ES-I3 (cell line): ENCODE measurements at regions not wholly inside any gene's neighbourhood (a gene's known extent, or its start where the extent isn't known, plus 50 kb on each side); places are given as distances from the start of the nearest gene placed in this dataset.

Experiments used
- H3K36me3 ChIP-seq: 2 replicates; pipeline ENCODE4 v1.6.1; 2013; ENCODE audit warnings: mild to moderate bottlenecking, low read length, control low read depth, moderate library complexity; ENCODE audit not compliant: insufficient read depth
- H3K4me1 ChIP-seq: 2 replicates; pipeline ENCODE4 v1.6.1; 2013; ENCODE audit warnings: mild to moderate bottlenecking, control low read depth, low read length; ENCODE audit not compliant: insufficient read depth
- H3K9ac ChIP-seq: 2 replicates; pipeline ENCODE4 v1.6.1; 2013; ENCODE audit warnings: low read depth, mild to moderate bottlenecking, low read length, moderate library complexity
- H3K9me3 ChIP-seq: 2 replicates; pipeline ENCODE4 v1.6.1; 2013; ENCODE audit warnings: mild to moderate bottlenecking, low read length, moderate library complexity; ENCODE audit not compliant: control insufficient read depth, insufficient read depth

DNA sequence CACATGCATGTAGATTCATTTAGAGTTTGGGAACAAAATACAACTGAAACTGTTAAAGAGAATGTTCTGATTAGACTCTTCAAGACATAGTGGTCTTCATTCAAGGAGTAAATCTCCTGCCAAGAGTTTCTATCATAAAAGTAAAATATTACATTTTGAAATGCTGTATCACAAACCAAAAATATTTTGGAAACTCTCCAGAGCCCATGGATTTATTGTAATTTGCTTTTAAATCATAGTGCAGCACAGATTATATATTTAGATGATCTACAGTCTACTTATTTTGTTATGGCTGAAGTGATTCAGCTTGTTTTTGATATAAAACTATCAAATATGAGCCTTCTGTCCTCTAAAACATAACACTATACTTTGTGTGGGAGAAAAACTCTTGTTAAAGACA, 105.3 kb downstream of the DISP1 start:
- H3K4me1 ChIP-seq: peaks cover 4% of the 10 kb centered on the region
- no peaks in the 10 kb centered on the region for H3K36me3 ChIP-seq
- H3K9me3 ChIP-seq: no peaks in the 10 kb centered on the region; the same call in 1 of the 2 replicates
- H3K9ac ChIP-seq: no peak overlapping the region

DNA sequence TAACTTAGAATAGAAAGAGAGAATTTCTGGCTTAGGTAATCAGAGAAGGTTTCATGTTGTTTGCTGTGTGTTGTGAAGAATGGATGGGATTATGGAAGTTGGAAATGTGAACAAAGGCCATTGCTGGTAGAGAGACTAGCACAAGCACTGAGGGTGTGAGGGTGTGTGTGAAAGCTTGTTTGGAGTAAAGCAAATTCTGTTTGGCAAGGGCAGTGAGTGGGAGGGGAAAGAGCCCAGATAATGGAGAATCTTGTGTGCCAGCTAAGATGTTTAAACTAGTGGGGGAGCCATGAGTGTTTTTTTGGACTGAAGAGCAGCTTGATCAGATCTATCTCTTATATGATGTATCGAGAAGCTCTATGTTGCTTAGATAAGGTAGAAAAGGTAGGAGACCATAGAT, 107.1 kb downstream of the DISP1 start:
- no peaks in the 10 kb centered on the region for H3K36me3 ChIP-seq
- H3K9ac ChIP-seq: no peak overlapping the region
- H3K4me1 ChIP-seq: peaks cover 13% of the 10 kb centered on the region
- H3K9me3 ChIP-seq: no peaks in the 10 kb centered on the region; the same call in 1 of the 2 replicates

DNA sequence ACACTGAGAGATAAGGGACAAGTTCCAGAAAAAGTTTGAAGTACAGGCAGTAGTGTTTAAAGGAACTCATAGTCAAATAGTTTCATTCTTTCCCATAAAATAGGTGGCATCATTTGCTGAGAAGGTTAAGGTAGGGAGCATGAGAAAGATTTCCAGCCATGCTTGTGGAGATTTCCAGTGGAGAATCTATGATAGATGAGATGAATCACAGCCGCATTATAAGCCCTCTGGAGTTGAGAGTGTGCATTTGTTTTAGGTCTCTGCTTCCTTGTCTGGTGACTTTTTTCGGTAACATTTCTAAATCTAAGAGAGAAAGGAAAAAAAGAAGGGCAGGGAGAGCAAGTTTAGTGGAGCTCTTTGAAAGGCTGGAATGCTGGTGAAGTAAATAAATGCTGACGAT, 108.7 kb downstream of the DISP1 start:
- H3K9me3 ChIP-seq: no peaks in the 10 kb centered on the region
- peaks cover 22% of the 10 kb centered on the region for H3K4me1 ChIP-seq
- H3K9ac ChIP-seq: no peak overlapping the region
- H3K36me3 ChIP-seq: no peaks in the 10 kb centered on the region

DNA sequence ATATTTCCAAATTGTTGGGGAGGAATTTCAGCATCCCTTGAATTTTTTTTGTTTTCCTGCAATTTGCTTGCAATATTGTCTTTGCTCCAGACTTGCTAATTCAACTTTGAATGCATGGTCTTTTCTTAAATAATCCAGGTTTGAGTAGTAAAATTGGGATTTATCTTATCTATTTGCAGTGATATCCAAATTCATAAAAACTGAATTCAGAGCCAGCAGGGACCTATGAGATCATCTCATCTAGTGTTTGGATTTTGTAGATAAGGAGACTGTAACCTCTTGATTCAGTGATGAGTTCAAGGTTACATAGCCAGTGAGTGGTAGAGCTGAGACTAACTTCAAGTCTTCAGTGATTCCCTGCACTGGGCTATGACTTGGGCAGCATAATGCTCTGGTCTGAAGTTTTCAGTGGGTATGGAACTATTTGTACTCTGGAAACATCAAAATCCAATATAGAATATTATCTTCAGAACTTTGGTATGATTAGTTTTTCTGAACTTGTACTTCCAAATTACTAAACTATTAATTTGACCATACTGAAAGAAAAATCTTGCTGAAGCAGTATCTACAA, 109.4 kb downstream of the DISP1 start:
- H3K36me3 ChIP-seq: no peaks in the 10 kb centered on the region
- H3K9ac ChIP-seq: no peak overlapping the region
- peaks cover 22% of the 10 kb centered on the region for H3K4me1 ChIP-seq
- H3K9me3 ChIP-seq: no peaks in the 10 kb centered on the region

DNA sequence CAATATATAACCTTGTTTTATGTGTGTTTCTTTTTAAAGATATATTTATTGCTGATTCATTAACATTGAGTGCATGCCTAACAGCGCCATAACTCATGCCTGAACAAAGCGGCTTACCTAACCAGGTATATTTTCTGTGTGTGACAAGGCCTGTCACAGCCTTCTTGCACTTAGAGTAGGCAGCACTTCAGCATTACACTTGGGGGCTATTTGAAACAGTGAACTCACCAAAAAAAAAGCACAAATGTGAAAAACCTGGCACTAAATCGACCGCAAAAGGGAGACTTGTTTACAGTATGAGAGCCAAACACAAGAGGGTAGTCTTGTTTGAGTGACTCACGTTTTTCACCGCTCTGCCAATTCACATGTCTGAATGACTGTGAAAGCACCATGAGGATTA, 111.7 kb downstream of the DISP1 start:
- Histone ChIP-seq H3K9me3 (no peaks in the 10 kb centered on the region), H3K36me3 (no peaks in the 10 kb centered on the region), H3K9ac (no peak overlapping the region), H3K4me1 (peaks cover 25% of the 10 kb centered on the region)

DNA sequence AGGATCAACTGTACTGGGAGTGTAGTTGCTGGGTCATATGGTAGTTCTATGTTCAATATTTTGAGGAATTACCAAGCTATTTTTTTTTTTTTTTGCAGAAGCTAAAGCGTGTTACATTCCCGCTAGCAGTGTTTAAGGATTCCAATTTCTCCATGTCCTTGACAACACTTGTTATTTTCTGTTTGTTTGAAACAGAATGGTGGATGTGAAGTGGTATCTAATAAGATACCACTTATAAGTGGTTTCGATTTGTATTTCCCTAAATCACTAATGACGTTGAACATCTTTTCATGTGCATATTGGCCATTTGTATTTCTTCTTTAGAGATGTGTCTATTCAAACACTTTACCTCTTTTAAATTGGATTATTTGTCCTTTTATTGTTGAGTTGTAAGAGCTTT, 112.2 kb downstream of the DISP1 start:
- no peaks in the 10 kb centered on the region for H3K9me3 ChIP-seq
- no peaks in the 10 kb centered on the region for H3K36me3 ChIP-seq
- peaks cover 25% of the 10 kb centered on the region for H3K4me1 ChIP-seq
- H3K9ac ChIP-seq: no peak overlapping the region

- Histone ChIP-seq H3K9me3 (no peaks in the 10 kb centered on the region), H3K4me1 (peaks cover 25% of the 10 kb centered on the region), H3K9ac (no peak overlapping the region), H3K36me3 (no peaks in the 10 kb centered on the region)
Measured at GRCh38 chr1:222928212-222928611, 113.4 kb downstream of the DISP1 start.

- H3K4me1 ChIP-seq: peaks cover 21% of the 10 kb centered on the region
- no peaks in the 10 kb centered on the region for H3K9me3 ChIP-seq
- H3K36me3 ChIP-seq: no peaks in the 10 kb centered on the region
- H3K9ac ChIP-seq: no peak overlapping the region
Measured at GRCh38 chr1:222930070-222930469, 115.2 kb downstream of the DISP1 start.

GRCh38 chr1:222931023-222931422, 116.2 kb downstream of the DISP1 start:
- H3K36me3 ChIP-seq: no peaks in the 10 kb centered on the region
- no peaks in the 10 kb centered on the region for H3K9me3 ChIP-seq
- peaks cover 16% of the 10 kb centered on the region for H3K4me1 ChIP-seq
- no peak overlapping the region for H3K9ac ChIP-seq

DNA sequence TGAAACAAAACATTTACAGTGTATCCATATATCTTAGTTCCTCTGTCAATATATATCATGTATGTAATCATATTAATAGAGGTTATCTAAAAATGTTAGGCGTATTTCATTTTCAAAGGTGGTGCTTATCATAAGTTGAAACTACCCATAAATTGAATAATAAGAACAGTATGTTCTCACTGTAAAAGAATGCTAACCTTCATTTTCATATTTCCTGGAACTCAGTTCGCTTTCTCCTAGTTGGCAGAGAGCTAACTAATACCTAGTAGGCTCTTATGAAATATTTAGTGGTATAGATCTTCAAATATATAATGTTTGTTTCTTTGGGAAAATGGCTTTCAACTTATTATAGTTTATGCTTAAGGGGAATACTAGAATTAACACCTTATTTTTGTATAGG, 118.4 kb downstream of the DISP1 start:
- no peaks in the 10 kb centered on the region for H3K9me3 ChIP-seq

GRCh38 chr1:222935239-222935900, 120.5 kb downstream of the DISP1 start:
- Histone ChIP-seq H3K36me3 (no peaks in the 10 kb centered on the region), H3K9ac (no peak overlapping the region), H3K4me1 (0 out of 2 replicates have a peak, but pooled peaks cover 3% of the 10 kb centered on the region), H3K9me3 (no peaks in the 10 kb centered on the region)

More for the DNA sequence above, 118.4 kb downstream of the DISP1 start:
- H3K4me1 ChIP-seq: 0 out of 2 replicates have a peak, but pooled peaks cover 3% of the 10 kb centered on the region
- H3K36me3 ChIP-seq: no peaks in the 10 kb centered on the region
- no peak overlapping the region for H3K9ac ChIP-seq

DNA sequence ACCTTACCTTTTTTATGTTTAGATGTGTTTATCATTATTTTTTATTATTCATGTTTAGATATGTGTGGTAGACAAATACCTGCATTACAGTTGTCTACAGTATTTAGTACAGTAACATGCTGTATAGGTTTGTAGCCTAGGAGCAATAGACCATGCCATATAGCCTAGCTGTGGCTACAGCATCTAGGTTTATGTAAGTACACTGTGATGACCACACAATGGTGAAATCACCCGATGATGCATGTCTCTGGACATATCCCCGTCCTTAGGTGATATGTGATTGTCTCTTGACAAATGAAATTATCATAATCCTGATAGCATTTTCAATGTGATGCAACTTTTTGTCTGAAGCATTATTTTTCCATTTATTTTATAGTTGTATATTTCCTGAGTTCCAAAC, 121.2 kb downstream of the DISP1 start:
- 0 out of 2 replicates have a peak, but pooled peaks cover 3% of the 10 kb centered on the region for H3K4me1 ChIP-seq
- H3K36me3 ChIP-seq: no peaks in the 10 kb centered on the region
- no peaks in the 10 kb centered on the region for H3K9me3 ChIP-seq
- no peak overlapping the region for H3K9ac ChIP-seq

- no peaks in the 10 kb centered on the region for H3K4me1 ChIP-seq
- no peak overlapping the region for H3K9ac ChIP-seq
- no peaks in the 10 kb centered on the region for H3K9me3 ChIP-seq
- H3K36me3 ChIP-seq: no peaks in the 10 kb centered on the region
Measured at GRCh38 chr1:222938986-222939385, 124.1 kb downstream of the DISP1 start.

DNA sequence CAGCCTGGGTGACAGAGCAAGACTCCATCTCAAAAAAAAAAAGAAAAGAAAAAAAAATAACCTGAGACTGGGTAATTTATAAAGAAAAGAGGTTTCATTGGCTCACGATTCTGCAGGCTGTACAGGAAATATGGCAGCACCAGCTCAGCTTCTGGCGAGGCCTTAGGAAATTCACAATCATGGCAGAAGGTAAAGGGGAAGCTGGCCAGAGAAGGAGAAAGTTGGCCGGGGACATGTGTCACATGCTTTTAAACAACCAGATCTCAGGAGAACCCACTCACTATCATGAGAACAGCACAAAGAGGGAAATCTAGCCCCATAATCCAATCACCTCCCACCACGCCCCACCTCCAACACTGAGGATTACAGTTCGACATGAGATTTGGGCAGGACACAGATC, 125.3 kb downstream of the DISP1 start:
- Histone ChIP-seq H3K4me1 (no peaks in the 10 kb centered on the region), H3K36me3 (no peaks in the 10 kb centered on the region), H3K9ac (no peak overlapping the region), H3K9me3 (no peaks in the 10 kb centered on the region)

- no peaks in the 10 kb centered on the region for H3K36me3 ChIP-seq
- H3K9me3 ChIP-seq: no peaks in the 10 kb centered on the region
- no peaks in the 10 kb centered on the region for H3K4me1 ChIP-seq
- no peak overlapping the region for H3K9ac ChIP-seq
Measured at GRCh38 chr1:222940906-222941305, 126.1 kb downstream of the DISP1 start.
